ENCODE measurements at regions not wholly inside any gene's neighbourhood (a gene's known extent, or its start where the extent isn't known, plus 50 kb on each side); places are given as distances from the start of the nearest gene placed in this dataset.
"Not testable (repeated sequence)": the region's sequence is repeated elsewhere in the genome, so short reads cannot be mapped to it uniquely, and the experiment has no call there.

DNA sequence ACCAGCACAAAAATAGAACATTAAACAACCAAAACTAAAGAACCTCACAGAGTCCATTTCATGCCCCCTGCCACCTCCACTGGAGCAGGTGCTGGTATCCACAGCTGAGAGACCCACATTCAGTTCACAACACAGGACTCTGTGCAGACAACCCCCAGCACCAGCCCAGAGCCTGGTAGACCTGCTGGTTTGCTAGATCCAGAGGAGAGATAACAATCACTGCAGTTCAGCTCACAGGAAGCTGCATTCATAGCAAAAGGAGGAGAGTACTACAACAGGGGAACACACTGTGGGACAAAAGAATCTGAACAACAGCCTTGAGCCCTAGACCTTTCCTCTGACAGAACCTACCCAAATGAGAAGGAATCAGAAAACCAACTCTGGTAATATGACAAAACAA, 326.7 kb downstream of the METTL4 start:
- DNase-seq (ENCODE audit: low read depth) = no peak
- no peak overlapping the region for H3K4me3 ChIP-seq (ENCODE audit: low read depth, low read length)
- TF ChIP-seq, protein P1, sequence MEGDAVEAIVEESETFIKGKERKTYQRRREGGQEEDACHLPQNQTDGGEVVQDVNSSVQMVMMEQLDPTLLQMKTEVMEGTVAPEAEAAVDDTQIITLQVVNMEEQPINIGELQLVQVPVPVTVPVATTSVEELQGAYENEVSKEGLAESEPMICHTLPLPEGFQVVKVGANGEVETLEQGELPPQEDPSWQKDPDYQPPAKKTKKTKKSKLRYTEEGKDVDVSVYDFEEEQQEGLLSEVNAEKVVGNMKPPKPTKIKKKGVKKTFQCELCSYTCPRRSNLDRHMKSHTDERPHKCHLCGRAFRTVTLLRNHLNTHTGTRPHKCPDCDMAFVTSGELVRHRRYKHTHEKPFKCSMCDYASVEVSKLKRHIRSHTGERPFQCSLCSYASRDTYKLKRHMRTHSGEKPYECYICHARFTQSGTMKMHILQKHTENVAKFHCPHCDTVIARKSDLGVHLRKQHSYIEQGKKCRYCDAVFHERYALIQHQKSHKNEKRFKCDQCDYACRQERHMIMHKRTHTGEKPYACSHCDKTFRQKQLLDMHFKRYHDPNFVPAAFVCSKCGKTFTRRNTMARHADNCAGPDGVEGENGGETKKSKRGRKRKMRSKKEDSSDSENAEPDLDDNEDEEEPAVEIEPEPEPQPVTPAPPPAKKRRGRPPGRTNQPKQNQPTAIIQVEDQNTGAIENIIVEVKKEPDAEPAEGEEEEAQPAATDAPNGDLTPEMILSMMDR (IDR thresholded peaks at IDR 0.05; ENCODE audit: control insufficient read depth, extremely low read depth, insufficient read depth) = no peak

DNA sequence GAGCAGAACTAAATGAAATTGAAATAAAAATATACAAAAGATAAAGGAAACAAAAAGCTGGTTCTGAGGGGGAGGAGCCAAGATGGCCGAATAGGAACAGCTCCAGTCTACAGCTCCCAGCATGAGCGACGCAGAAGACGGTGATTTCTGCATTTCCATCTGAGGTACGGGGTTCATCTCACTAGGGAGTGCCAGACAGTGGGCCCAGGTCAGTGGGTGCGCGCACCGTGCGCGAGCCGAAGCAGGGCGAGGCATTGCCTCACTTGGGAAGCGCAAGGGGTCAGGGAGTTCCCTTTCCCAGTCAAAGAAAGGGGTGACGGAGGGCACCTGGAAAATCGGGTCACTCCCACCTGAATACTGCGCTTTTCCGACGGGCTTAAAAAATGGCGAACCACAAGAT, 324.2 kb downstream of the METTL4 start:
- H3K4me3 ChIP-seq (ENCODE audit: low read depth, low read length); DNase-seq (ENCODE audit: low read depth): not testable (repeated sequence)

DNA sequence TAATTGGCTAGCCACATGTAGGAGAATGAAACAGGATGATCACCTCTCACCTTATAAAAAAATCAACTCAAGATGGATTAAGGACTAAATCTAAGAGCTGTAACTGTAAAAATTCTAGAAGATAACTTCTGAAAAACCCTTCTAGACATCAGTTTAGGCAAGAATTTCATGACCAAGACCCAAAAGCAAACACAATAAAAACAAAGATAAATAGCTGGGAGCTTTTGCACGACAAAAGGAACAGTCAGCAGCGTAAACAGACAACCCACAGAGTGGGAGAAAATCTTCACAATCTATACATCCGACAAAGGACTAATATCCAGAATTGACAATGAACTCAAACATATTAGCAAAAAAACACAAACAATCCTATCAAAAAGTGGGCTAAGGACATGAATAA, 316.3 kb downstream of the METTL4 start:
- H3K4me3 ChIP-seq (ENCODE audit: low read depth, low read length) = no peak overlapping the region
- DNase-seq (ENCODE audit: low read depth) = no peak
- TF ChIP-seq, protein P1 (IDR thresholded peaks at IDR 0.05; ENCODE audit: control insufficient read depth, extremely low read depth, insufficient read depth) = no peak

DNA sequence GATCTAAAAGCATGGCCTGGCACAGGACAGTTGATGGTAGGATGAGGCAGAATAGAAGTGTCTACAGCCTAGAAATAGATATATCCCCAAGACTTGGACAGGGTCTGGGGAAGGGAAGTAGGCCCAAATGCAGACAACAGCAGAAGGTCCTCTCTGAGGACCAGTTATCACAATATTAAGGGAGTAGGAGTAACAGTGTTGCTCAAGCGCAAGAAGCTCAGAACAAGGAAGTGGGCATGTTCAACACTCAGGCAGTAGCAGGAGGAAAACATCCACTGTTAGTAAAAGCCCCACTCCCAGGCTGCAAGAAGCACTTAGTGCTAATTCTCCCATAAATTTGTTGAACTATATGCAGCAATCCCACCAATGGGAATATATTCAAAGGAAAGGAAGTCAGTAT, 314.7 kb downstream of the METTL4 start:
- no peak overlapping the region for H3K4me3 ChIP-seq (ENCODE audit: low read depth, low read length)
- TF ChIP-seq, protein P1 (IDR thresholded peaks at IDR 0.05; ENCODE audit: control insufficient read depth, extremely low read depth, insufficient read depth) = no peak
- no peak for DNase-seq (ENCODE audit: low read depth)

DNA sequence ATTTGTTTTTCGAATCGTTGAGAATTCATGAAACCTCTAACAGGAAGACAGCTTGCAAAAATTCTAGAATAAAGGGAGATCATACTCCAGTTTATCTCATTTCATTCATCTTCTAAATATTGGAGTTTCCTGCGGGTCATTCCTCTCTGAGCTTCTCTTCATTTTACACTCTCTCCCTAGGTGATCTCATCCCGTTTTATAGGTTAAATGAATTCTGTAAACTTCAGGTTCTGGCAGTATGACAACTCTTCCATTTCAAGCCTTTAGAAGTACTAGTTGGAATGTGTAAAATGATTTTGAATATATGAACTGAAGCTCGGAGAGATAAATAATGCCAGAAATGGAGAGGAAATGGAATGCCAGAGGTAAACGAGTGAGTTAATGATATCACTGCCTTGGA, 312.4 kb downstream of the METTL4 start:
- peak; percentile 83 for DNase-seq (ENCODE audit: low read depth)
- TF ChIP-seq, protein P1 (IDR thresholded peaks at IDR 0.05; ENCODE audit: control insufficient read depth, extremely low read depth, insufficient read depth) = no peak
- H3K4me3 ChIP-seq (ENCODE audit: low read depth, low read length) = peak overlapping the region; percentile 21; the same call in 1 of the 2 replicates

DNA sequence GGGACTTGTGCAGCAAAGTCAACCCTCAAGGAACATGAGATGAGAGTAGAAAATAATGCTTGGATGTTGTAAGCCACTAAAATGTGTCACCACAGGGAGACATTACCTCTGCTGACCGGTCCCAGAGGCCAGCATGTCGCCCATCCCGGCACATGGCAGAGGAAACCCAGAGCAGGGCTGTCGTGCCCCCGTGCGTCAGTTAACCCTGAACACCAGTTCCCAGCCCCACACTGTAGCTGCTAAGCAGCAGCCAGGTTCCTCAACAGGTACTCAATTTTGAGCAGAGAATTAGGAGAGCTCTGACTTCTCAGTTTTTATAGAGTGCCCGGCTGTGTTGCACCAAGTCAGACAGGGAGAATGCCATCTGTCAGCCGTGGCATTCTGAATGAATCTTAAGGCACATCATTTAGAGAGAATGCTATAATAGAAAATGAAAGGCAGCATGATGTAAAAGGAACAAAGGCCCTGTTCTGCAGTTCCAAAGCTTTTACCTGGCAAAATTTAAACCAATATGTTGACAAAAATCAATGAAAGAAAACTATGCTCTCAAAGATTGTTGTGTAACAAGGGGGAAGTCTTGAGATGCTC, 307.9 kb downstream of the METTL4 start:
- no peak for DNase-seq (ENCODE audit: low read depth)
- TF ChIP-seq, protein P1 (IDR thresholded peaks at IDR 0.05; ENCODE audit: control insufficient read depth, extremely low read depth, insufficient read depth) = no peak
- no peak overlapping the region for H3K4me3 ChIP-seq (ENCODE audit: low read depth, low read length)

DNA sequence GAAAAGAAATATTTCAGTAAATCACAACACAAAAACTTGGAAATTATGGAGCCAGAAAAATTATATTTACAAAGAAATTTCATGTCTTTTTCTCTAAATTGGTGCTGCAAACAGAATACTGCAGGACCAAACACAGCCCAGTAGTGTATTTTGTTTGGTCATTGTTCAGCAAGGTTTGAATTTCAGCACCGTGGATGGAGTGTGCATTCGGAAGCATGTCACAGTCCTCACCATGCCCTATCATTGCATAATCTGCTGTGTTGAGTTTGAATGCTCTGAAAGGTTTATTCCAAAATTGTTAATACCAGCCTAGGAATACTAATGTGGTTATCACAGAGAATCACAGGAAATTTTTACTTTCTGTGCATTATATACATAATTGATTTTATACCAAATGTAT, 296.7 kb downstream of the METTL4 start:
- DNase-seq (ENCODE audit: low read depth) = no peak
- TF ChIP-seq, protein P1 (IDR thresholded peaks at IDR 0.05; ENCODE audit: control insufficient read depth, extremely low read depth, insufficient read depth) = no peak
- H3K4me3 ChIP-seq (ENCODE audit: low read depth, low read length) = no peak overlapping the region
